Skeletal muscle satellite cell (primary cell): ENCODE measurements at regions not wholly inside any gene's neighbourhood (a gene's known extent, or its start where the extent isn't known, plus 50 kb on each side); places are given as distances from the start of the nearest gene placed in this dataset.
A peak's percentile ranks its signal among the peaks of the same experiment; 100 is the strongest.
"Not testable (repeated sequence)": the region's sequence is repeated elsewhere in the genome, so short reads cannot be mapped to it uniquely, and the experiment has no call there.

Source experiments
- H3K27me3 ChIP-seq: 2 replicates; pipeline ENCODE4 v1.7.0; 2013; ENCODE audit warnings: low read length; ENCODE audit not compliant: control insufficient read depth, insufficient read depth
- H3K36me3 ChIP-seq: 2 replicates; pipeline ENCODE4 v1.7.0; 2013; ENCODE audit warnings: mild to moderate bottlenecking, control low read depth, low read length; ENCODE audit not compliant: insufficient read depth
- H3K4me1 ChIP-seq: 2 replicates; pipeline ENCODE4 v1.7.0; 2013; ENCODE audit warnings: low read length; ENCODE audit not compliant: control insufficient read depth, insufficient read depth
- H3K4me2 ChIP-seq: 2 replicates; pipeline ENCODE4 v1.7.0; 2013; ENCODE audit warnings: mild to moderate bottlenecking, low read length
- H3K4me3 ChIP-seq: 2 replicates; pipeline ENCODE4 v1.7.0; 2013; ENCODE audit warnings: low read length
- H3K9ac ChIP-seq: 2 replicates; pipeline ENCODE4 v1.7.0; 2013; ENCODE audit warnings: mild to moderate bottlenecking, low read depth, low read length, moderate library complexity
- H3K9me3 ChIP-seq: replicated peaks from 2 replicates; pipeline ENCODE4 v1.7.0; 2013; ENCODE audit warnings: mild to moderate bottlenecking, control low read depth, low read length

DNA sequence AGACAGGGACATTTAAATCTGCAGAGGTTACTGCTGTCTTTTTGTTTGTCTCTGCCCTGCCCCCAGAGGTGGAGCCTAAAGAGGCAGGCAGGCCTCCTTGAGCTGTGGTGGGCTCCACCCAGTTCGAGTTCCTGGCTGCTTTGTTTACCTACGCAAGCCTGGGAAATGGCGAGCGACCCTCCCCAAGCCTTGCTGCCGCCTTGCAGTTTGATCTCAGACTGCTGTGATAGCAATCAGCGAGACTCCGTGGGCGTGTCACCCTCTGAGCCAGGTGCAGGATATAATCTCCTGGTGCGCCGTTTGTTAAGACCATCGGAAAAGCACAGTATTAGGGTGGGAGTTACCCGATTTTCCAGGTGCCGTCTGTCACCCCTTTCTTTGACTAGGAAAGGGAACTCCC is 93.3 kb downstream of the ANKRD30BL start:
- H3K27me3 ChIP-seq, H3K4me2 ChIP-seq, H3K9me3 ChIP-seq, H3K36me3 ChIP-seq, H3K9ac ChIP-seq, H3K4me1 ChIP-seq, H3K4me3 ChIP-seq: not testable (repeated sequence)

GRCh38 chr2:132065391-132065790 is 96.4 kb downstream of the ANKRD30BL start:
- H3K4me1 ChIP-seq, H3K9ac ChIP-seq, H3K27me3 ChIP-seq, H3K9me3 ChIP-seq, H3K4me2 ChIP-seq, H3K36me3 ChIP-seq, H3K4me3 ChIP-seq: not testable (repeated sequence)

GRCh38 chr2:132039609-132040236 is 122.0 kb downstream of the ANKRD30BL start:
- not testable (repeated sequence) for H3K4me1 ChIP-seq, H3K9ac ChIP-seq, H3K9me3 ChIP-seq, H3K4me3 ChIP-seq, H3K36me3 ChIP-seq, H3K4me2 ChIP-seq
- H3K27me3 ChIP-seq: peaks cover 13% of the 10 kb centered on the region

DNA sequence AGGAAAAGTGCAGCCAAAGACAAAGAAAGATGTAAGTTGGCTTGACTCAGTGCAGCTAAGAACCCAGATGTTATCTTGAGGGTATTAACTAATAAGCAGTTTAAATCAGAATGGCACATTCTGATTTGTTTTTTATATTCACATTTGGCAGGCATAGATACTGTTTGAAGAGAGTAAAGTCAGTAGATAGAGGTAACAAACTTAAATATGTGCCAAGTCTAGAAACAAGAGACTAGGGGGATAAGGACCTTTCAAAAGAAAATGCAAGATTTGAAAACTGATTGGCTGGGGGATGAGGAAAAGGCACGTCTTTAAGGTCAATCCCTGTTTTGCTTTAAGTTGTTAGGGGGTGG is 122.9 kb downstream of the ANKRD30BL start:
- Histone ChIP-seq H3K4me3 (peak overlapping the region; percentile 59), H3K27me3 (peaks cover 13% of the 10 kb centered on the region)

GRCh38 chr2:132038179-132038882 is 123.4 kb downstream of the ANKRD30BL start:
- Histone ChIP-seq H3K9me3 (no peaks in the 10 kb centered on the region), H3K4me3 (peak overlapping the region; percentile 59), H3K4me2 (peak overlapping the region; percentile 73), H3K36me3 (no peaks in the 10 kb centered on the region), H3K9ac (no peak overlapping the region), H3K4me1 (no peaks in the 10 kb centered on the region), H3K27me3 (peaks cover 13% of the 10 kb centered on the region)

More for the DNA sequence above, 122.9 kb downstream of the ANKRD30BL start:
- H3K4me2 ChIP-seq: peak overlapping the region; percentile 73
- H3K9ac ChIP-seq, H3K36me3 ChIP-seq, H3K9me3 ChIP-seq, H3K4me1 ChIP-seq: not testable (repeated sequence)

- peak overlapping the region; percentile 59 for H3K4me3 ChIP-seq
- no peak overlapping the region for H3K9ac ChIP-seq
- H3K27me3 ChIP-seq: peaks cover 13% of the 10 kb centered on the region
- H3K36me3 ChIP-seq: no peaks in the 10 kb centered on the region
- H3K4me2 ChIP-seq: peak overlapping the region; percentile 73
- no peaks in the 10 kb centered on the region for H3K9me3 ChIP-seq
- H3K4me1 ChIP-seq: no peaks in the 10 kb centered on the region
These were observed 124.1 kb downstream of the ANKRD30BL start for GRCh38 chr2:132037527-132038178.

DNA sequence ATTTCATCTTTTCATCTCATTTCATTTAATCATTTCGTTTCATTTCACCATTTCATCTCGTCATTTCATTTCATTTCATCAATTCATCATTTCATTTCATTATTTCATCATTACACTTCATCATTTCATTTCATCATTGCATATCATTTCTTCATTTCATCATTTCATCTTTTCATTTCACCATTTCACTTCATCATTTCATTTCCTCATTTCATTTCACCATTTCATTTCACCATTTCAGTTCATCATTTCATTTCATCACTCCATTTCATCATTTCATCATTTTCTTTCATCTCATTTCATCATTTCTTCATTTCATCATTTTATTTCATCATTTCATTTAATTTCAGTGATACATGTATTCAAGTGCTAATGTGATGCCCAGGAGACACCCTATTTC is 127.1 kb downstream of the ANKRD30BL start:
- no peak overlapping the region for H3K9ac ChIP-seq
- H3K27me3 ChIP-seq: peaks cover 11% of the 10 kb centered on the region
- no peak overlapping the region for H3K4me3 ChIP-seq
- no peaks in the 10 kb centered on the region for H3K9me3 ChIP-seq
- no peaks in the 10 kb centered on the region for H3K4me1 ChIP-seq
- no peaks in the 10 kb centered on the region for H3K36me3 ChIP-seq
- H3K4me2 ChIP-seq: no peak overlapping the region

DNA sequence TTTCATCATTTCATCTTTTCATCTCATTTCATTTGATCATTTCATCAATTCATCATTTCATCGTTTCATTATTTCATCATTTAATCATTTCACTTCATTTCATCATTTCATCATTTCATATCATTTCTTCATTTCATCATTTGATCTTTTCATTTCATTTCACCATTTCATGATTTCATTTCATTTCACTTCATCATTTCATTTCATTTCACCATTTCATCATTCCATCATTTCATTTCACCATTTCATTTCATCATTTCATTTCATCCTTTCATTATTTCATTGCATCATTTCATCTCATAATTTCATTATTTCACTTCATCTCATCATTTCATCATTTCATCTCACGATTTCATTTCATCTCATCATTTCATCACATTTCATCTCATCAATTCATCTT is 127.8 kb downstream of the ANKRD30BL start:
- Histone ChIP-seq H3K4me3 (no peak overlapping the region), H3K9me3 (no peaks in the 10 kb centered on the region), H3K4me2 (no peak overlapping the region), H3K27me3 (peaks cover 4% of the 10 kb centered on the region), H3K36me3 (no peaks in the 10 kb centered on the region), H3K9ac (no peak overlapping the region), H3K4me1 (no peaks in the 10 kb centered on the region)

DNA sequence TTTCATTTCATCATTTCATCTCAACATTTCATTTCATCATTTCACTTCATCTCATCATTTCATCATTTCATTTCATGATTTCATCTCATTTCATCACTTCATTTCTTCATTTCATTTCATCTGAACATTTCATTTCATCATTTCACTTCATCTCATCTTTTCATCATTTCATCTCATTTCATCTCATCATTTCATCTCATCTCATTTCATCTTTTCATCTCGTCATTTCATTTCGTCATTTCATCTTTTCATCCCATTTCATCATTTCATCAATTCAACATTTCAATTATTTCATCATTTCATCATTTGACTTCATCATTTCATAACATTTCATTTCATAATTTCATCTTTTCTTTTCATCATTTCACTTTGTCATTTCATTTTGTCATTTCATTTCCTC is 128.4 kb downstream of the ANKRD30BL start:
- H3K9me3 ChIP-seq: no peaks in the 10 kb centered on the region
- no peaks in the 10 kb centered on the region for H3K36me3 ChIP-seq
- H3K27me3 ChIP-seq: no peaks in the 10 kb centered on the region
- H3K4me2 ChIP-seq: no peak overlapping the region
- H3K9ac ChIP-seq: no peak overlapping the region
- H3K4me3 ChIP-seq: no peak overlapping the region
- no peaks in the 10 kb centered on the region for H3K4me1 ChIP-seq

DNA sequence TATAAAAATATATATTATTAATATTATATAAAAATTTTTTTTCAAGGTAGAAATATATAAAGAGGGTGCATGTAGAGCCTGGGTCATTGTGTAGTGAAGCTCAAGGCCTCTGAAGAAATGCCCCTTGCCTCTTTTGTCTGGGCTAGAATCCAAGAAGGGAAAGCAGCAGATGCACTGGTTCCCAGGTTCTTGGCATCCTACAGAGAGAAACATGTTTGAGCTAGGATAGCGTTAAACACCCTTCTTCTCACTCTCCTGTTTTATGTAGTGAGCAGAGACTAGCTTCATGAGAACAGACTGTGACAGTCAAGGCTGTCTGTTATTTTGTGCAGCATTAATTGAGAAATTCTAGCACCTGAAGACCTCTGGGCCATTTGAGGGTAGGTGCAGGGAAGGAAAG is 149.7 kb downstream of the ANKRD30BL start:
- not testable (repeated sequence) for H3K4me3 ChIP-seq, H3K9me3 ChIP-seq, H3K36me3 ChIP-seq, H3K4me2 ChIP-seq, H3K9ac ChIP-seq, H3K4me1 ChIP-seq
- H3K27me3 ChIP-seq: peaks cover 15% of the 10 kb centered on the region

GRCh38 chr2:132009874-132010521 is 151.8 kb downstream of the ANKRD30BL start:
- Histone ChIP-seq H3K27me3 (peaks cover 15% of the 10 kb centered on the region), H3K36me3 (no peaks in the 10 kb centered on the region), H3K9ac (no peak overlapping the region), H3K4me1 (no peaks in the 10 kb centered on the region), H3K4me3 (no peak overlapping the region), H3K4me2 (peak overlapping the region; percentile 56), H3K9me3 (no peaks in the 10 kb centered on the region)
